H9 (cell line): ENCODE measurements at regions not wholly inside any gene's neighbourhood (a gene's known extent, or its start where the extent isn't known, plus 50 kb on each side); places are given as distances from the start of the nearest gene placed in this dataset.

Experiments used
- DNase-seq: peaks from one replicate; pipeline ENCODE4 v3.0.0-alpha.2; 2017
- H2AFZ ChIP-seq: one replicate; pipeline ENCODE4 v1.6.1; 2013; ENCODE audit warnings: mild to moderate bottlenecking, low read length, control low read depth, moderate library complexity
- H2AK5ac ChIP-seq: 2 replicates; pipeline ENCODE4 v1.6.1; 2013; ENCODE audit warnings: low read length, control low read depth, mixed read lengths; ENCODE audit not compliant: insufficient read length
- H2BK120ac ChIP-seq: one replicate; pipeline ENCODE4 v1.6.1; 2013; ENCODE audit warnings: low read depth, mild to moderate bottlenecking, low read length, control low read depth, inconsistent platforms; ENCODE audit not compliant: poor library complexity, severe bottlenecking
- H2BK12ac ChIP-seq: 2 replicates; pipeline ENCODE4 v1.6.1; 2013; ENCODE audit warnings: low read length, control low read depth, mixed read lengths, low read depth; ENCODE audit not compliant: insufficient read length
- H2BK15ac ChIP-seq: 2 replicates; pipeline ENCODE4 v1.6.1; 2013; ENCODE audit warnings: low read depth, low read length, control low read depth
- H2BK20ac ChIP-seq: one replicate; pipeline ENCODE4 v1.6.1; 2013; ENCODE audit warnings: low read depth, mild to moderate bottlenecking, low read length, control low read depth, inconsistent platforms; ENCODE audit not compliant: poor library complexity, severe bottlenecking
- H2BK5ac ChIP-seq: 2 replicates; pipeline ENCODE4 v1.6.1; 2013; ENCODE audit warnings: low read length, control low read depth, mixed read lengths; ENCODE audit not compliant: insufficient read length
- H3K14ac ChIP-seq: 2 replicates; pipeline ENCODE4 v1.6.1; 2013; ENCODE audit warnings: low read length, control low read depth; ENCODE audit not compliant: insufficient read depth
- H3K18ac ChIP-seq: 2 replicates; pipeline ENCODE4 v1.6.1; 2013; ENCODE audit warnings: low read depth, mild to moderate bottlenecking, mixed read lengths, low read length, control low read depth; ENCODE audit not compliant: insufficient read length
- H3K23ac ChIP-seq: 2 replicates; pipeline ENCODE4 v1.6.1; 2013; ENCODE audit warnings: low read length, control low read depth, mixed read lengths, low read depth; ENCODE audit not compliant: insufficient read length
- H3K23me2 ChIP-seq: 2 replicates; pipeline ENCODE4 v1.6.1; 2013; ENCODE audit warnings: low read depth, mild to moderate bottlenecking, mixed read lengths, low read length, control low read depth; ENCODE audit not compliant: insufficient read length, poor library complexity, severe bottlenecking
- H3K27ac ChIP-seq: 2 replicates; pipeline ENCODE4 v1.5.1; 2013; ENCODE audit warnings: low read length, control low read depth, mixed read lengths, low read depth; ENCODE audit not compliant: insufficient read length
- H3K27me3 ChIP-seq: 2 replicates; pipeline ENCODE4 v1.6.1; 2013; ENCODE audit warnings: low read length, control low read depth, inconsistent platforms; ENCODE audit not compliant: insufficient read depth
- H3K4ac ChIP-seq: 2 replicates; pipeline ENCODE4 v1.6.1; 2013; ENCODE audit warnings: low read depth, mild to moderate bottlenecking, control low read depth, inconsistent platforms, low read length, moderate library complexity
- H3K4me1 ChIP-seq: 2 replicates; pipeline ENCODE4 v1.6.1; 2013; ENCODE audit warnings: low read length, control low read depth, inconsistent platforms; ENCODE audit not compliant: insufficient read depth
- H3K4me2 ChIP-seq: 2 replicates; pipeline ENCODE4 v1.6.1; 2013; ENCODE audit warnings: low read length, control low read depth, mixed read lengths; ENCODE audit not compliant: insufficient read length, insufficient read depth
- H3K56ac ChIP-seq: 2 replicates; pipeline ENCODE4 v1.6.1; 2013; ENCODE audit warnings: low read depth, mild to moderate bottlenecking, mixed read lengths, low read length, control low read depth; ENCODE audit not compliant: insufficient read length
- H3K79me1 ChIP-seq: 2 replicates; pipeline ENCODE4 v1.6.1; 2013; ENCODE audit warnings: low read depth, mild to moderate bottlenecking, moderate library complexity, low read length, control low read depth, inconsistent platforms; ENCODE audit not compliant: insufficient read depth, poor library complexity, severe bottlenecking
- H3K79me2 ChIP-seq: 2 replicates; pipeline ENCODE4 v1.6.1; 2013; ENCODE audit warnings: low read length, control low read depth, inconsistent platforms; ENCODE audit not compliant: insufficient read depth
- H3K9ac ChIP-seq: 2 replicates; pipeline ENCODE4 v1.6.1; 2013; ENCODE audit warnings: low read length, control low read depth, mixed read lengths; ENCODE audit not compliant: insufficient read length; ENCODE audit errors: extremely low read depth
- H3K9me3 ChIP-seq: one replicate; pipeline ENCODE4 v1.6.1; 2013; ENCODE audit warnings: low read depth, low read length, inconsistent platforms; ENCODE audit not compliant: control insufficient read depth
- H3T11ph ChIP-seq: one replicate; pipeline ENCODE4 v1.6.1; 2013; ENCODE audit warnings: mild to moderate bottlenecking, low read length, control low read depth, inconsistent platforms
- H4K20me1 ChIP-seq: one replicate; pipeline ENCODE4 v1.6.1; 2013; ENCODE audit not compliant: control insufficient read depth, insufficient read length, insufficient read depth
- H4K5ac ChIP-seq: 2 replicates; pipeline ENCODE4 v1.6.1; 2013; ENCODE audit warnings: low read depth, mild to moderate bottlenecking, mixed read lengths, low read length, control low read depth; ENCODE audit not compliant: insufficient read length
- H4K8ac ChIP-seq: replicated peaks from 2 replicates; pipeline ENCODE4 v1.6.1; 2013; ENCODE audit warnings: low read length, control low read depth, mixed read lengths, low read depth; ENCODE audit not compliant: insufficient read length
- H4K91ac ChIP-seq: 2 replicates; pipeline ENCODE4 v1.6.1; 2013; ENCODE audit warnings: low read depth, mild to moderate bottlenecking, moderate library complexity, mixed read lengths, low read length, control low read depth; ENCODE audit not compliant: insufficient read length
- H3K27ac Mint-ChIP-seq, 3 experiments: 2 replicates in 2 of 3; 3 replicates in 1 of 3; pipeline ENCODE4 v1.8.0; 2020 to 2021; ENCODE audit warnings: mixed read lengths in 3 of 3, mild to moderate bottlenecking in 1 of 3, moderate library complexity in 1 of 3
- H3K27me3 Mint-ChIP-seq: 2 replicates; pipeline ENCODE4 v1.8.0; 2021; ENCODE audit warnings: low read depth, mild to moderate bottlenecking, moderate library complexity, mixed read lengths
- H3K36me3 Mint-ChIP-seq, 3 experiments: 2 replicates in 2 of 3; 3 replicates in 1 of 3; pipeline ENCODE4 v1.8.0; 2020 to 2021; ENCODE audit warnings: low read depth in 3 of 3, mixed read lengths in 3 of 3; ENCODE audit not compliant: insufficient read depth in 1 of 3
- H3K4me1 Mint-ChIP-seq, 2 experiments: 2 replicates each; pipeline ENCODE4 v1.8.0; 2020; ENCODE audit warnings: mixed read lengths in 2 of 2
- H3K4me3 Mint-ChIP-seq, 2 experiments: 2 replicates in 1 of 2; 3 replicates in 1 of 2; pipeline ENCODE4 v1.8.0; 2020 to 2021; ENCODE audit warnings: mild to moderate bottlenecking in 2 of 2, mixed read lengths in 2 of 2, moderate library complexity in 1 of 2
- H3K9me3 Mint-ChIP-seq, 2 experiments: 2 replicates in 1 of 2; 3 replicates in 1 of 2; pipeline ENCODE4 v1.8.0; 2020; ENCODE audit warnings: mild to moderate bottlenecking in 2 of 2, mixed read lengths in 2 of 2, moderate library complexity in 1 of 2
- TF ChIP-seq, protein P1 (sequence below): fragments of 200-600 bp; sonication (generic); conservative IDR thresholded peaks from 3 replicates; pipeline ENCODE4 v1.8.0; 2021; ENCODE audit warnings: antibody characterized with exemption, mild to moderate bottlenecking

DNA sequence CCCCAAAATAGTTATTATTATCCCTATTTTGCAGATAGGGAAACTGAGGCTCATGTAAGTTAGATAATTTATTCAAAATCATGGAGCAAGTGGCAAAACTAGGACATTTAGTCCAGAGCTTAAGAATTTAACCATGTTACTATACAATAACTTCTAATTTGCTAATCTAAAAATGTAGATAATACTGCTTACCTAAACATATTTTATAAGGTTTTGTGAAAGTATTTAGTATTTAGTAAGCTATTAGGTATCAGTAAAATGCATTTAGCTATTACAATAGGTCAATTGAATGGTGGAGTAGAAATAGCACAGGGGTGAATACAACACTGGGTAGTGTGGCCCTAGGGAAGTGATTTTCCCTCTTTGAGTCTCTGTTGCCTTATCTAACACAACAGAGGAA, 648.3 kb downstream of the KIF4B start:
- no peak overlapping the region for H3T11ph ChIP-seq
- Mint-ChIP-seq H3K4me3 (no peak overlapping the region), H3K4me1 (0 out of 4 replicates have a peak, but pooled peaks cover 0 to 3% of the 10 kb centered on the region in 2 experiments), H3K36me3 (no peaks in the 10 kb centered on the region), H3K27ac (no peak overlapping the region), H3K9me3 (no peaks in the 10 kb centered on the region; a peak in 1 of 5 replicates), H3K27me3 (peaks cover 2% of the 10 kb centered on the region; the same call in 1 of the 2 replicates)
- no peak for DNase-seq
- no peaks in the 10 kb centered on the region for H3K23me2 ChIP-seq
- no peak overlapping the region for H3K18ac ChIP-seq
- H3K4me1 ChIP-seq: no peaks in the 10 kb centered on the region
- no peak overlapping the region for H4K91ac ChIP-seq
- no peak overlapping the region for H2BK120ac ChIP-seq
- no peak overlapping the region for H3K4ac ChIP-seq
- no peak overlapping the region for H3K23ac ChIP-seq
- no peak overlapping the region for H2AFZ ChIP-seq
- no peak overlapping the region for H2BK12ac ChIP-seq
- no peak overlapping the region for H4K8ac ChIP-seq
- no peak overlapping the region for H3K56ac ChIP-seq
- H4K20me1 ChIP-seq: no peaks in the 10 kb centered on the region
- no peak overlapping the region for H2BK20ac ChIP-seq
- no peaks in the 10 kb centered on the region for H3K27me3 ChIP-seq
- H3K27ac ChIP-seq: no peak overlapping the region
- H3K9ac ChIP-seq: no peak overlapping the region
- no peak overlapping the region for H3K4me2 ChIP-seq
- H2BK5ac ChIP-seq: no peak overlapping the region
- no peak overlapping the region for H3K14ac ChIP-seq
- no peaks in the 10 kb centered on the region for H3K79me1 ChIP-seq
- no peak overlapping the region for H4K5ac ChIP-seq
- no peak overlapping the region for H2BK15ac ChIP-seq
- TF ChIP-seq, protein P1, sequence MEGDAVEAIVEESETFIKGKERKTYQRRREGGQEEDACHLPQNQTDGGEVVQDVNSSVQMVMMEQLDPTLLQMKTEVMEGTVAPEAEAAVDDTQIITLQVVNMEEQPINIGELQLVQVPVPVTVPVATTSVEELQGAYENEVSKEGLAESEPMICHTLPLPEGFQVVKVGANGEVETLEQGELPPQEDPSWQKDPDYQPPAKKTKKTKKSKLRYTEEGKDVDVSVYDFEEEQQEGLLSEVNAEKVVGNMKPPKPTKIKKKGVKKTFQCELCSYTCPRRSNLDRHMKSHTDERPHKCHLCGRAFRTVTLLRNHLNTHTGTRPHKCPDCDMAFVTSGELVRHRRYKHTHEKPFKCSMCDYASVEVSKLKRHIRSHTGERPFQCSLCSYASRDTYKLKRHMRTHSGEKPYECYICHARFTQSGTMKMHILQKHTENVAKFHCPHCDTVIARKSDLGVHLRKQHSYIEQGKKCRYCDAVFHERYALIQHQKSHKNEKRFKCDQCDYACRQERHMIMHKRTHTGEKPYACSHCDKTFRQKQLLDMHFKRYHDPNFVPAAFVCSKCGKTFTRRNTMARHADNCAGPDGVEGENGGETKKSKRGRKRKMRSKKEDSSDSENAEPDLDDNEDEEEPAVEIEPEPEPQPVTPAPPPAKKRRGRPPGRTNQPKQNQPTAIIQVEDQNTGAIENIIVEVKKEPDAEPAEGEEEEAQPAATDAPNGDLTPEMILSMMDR: no peak
- no peak overlapping the region for H2AK5ac ChIP-seq
- no peaks in the 10 kb centered on the region for H3K9me3 ChIP-seq
- H3K79me2 ChIP-seq: no peaks in the 10 kb centered on the region
